ENCODE measurements at regions not wholly inside any gene's neighbourhood (a gene's known extent, or its start where the extent isn't known, plus 50 kb on each side); places are given as distances from the start of the nearest gene placed in this dataset.

DNA sequence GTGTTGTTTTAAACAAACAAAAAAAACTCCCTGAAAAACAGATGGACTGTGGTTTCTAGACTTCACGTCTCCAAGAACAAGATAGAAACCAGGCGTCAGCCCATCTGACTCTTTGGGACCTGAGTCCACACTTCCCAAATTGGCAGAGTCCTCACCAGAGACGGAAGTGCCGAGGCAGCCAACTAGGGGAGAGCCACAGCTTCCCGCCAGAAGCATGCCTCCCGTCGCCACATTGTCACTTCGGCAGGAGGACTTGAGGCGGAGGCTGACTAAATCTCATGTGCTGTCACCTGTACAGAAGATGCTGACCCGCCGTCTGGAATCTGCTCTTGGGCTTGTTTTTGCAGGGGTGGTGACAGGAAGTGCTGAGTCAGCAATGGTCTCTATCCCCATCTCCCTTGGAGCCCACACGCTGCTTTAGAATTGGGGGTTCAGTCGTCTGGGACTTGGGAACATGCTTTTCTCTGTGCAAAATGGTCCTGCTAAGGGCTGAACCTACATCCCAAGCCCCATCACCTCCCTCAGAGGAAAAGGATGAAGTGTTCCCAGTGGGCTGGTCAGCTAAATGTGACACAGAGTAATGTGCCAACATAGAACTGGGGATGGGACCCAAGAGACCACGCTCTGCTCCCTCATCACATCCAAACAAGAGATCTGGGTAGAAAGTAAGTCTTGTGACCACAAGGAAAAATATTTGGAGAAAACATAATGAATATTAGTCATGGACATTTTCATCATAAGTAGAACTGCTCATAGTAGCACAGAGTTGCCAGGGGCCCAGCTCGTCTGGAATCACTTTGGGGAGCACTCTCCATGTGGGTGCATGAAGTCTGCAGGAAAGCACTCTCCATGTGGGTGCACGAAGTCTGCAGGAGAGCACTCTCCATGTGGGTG, 152.9 kb downstream of the SNX19 start:
- no peaks in the 10 kb centered on the region for H3K27me3 ChIP-seq (ENCODE audit: insufficient read depth, low read depth, severe bottlenecking)
- no peak for TF ChIP-seq CTCF (IDR thresholded peaks at IDR 0.05; ENCODE audit: low read depth, low read length)
- no peak overlapping the region for H3K4me3 ChIP-seq (ENCODE audit: low read depth, low read length)
- H3K36me3 ChIP-seq: no peaks in the 10 kb centered on the region
- no peak overlapping the region for H3K27ac ChIP-seq
- no peak for DNase-seq
- H3K9me3 ChIP-seq (ENCODE audit: severe bottlenecking): no peaks in the 10 kb centered on the region

DNA sequence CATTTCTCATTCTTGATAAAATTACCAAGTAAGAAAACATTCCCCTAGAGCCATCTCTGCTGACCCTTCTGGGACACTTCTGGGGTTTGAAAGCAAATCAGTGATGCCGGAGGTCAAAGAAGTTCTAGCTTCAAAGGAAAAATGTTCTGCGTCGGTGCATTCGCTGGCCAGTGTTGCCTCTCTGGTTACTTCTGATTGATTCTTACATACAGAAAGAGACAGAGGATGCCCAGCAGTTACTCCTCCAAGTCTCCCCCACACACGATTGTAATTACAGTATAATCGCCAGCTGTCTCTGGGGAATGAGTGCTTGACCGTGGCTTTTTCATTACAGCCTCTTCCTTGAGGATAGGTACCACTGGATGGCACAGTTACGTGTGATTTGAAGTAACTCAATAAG, 150.9 kb downstream of the SNX19 start:
- no peak overlapping the region for H3K27ac ChIP-seq
- no peak for DNase-seq
- H3K9me3 ChIP-seq (ENCODE audit: severe bottlenecking): no peaks in the 10 kb centered on the region
- H3K4me3 ChIP-seq (ENCODE audit: low read depth, low read length): no peak overlapping the region
- H3K27me3 ChIP-seq (ENCODE audit: insufficient read depth, low read depth, severe bottlenecking): no peaks in the 10 kb centered on the region
- no peaks in the 10 kb centered on the region for H3K36me3 ChIP-seq
- no peak for TF ChIP-seq CTCF (IDR thresholded peaks at IDR 0.05; ENCODE audit: low read depth, low read length)

DNA sequence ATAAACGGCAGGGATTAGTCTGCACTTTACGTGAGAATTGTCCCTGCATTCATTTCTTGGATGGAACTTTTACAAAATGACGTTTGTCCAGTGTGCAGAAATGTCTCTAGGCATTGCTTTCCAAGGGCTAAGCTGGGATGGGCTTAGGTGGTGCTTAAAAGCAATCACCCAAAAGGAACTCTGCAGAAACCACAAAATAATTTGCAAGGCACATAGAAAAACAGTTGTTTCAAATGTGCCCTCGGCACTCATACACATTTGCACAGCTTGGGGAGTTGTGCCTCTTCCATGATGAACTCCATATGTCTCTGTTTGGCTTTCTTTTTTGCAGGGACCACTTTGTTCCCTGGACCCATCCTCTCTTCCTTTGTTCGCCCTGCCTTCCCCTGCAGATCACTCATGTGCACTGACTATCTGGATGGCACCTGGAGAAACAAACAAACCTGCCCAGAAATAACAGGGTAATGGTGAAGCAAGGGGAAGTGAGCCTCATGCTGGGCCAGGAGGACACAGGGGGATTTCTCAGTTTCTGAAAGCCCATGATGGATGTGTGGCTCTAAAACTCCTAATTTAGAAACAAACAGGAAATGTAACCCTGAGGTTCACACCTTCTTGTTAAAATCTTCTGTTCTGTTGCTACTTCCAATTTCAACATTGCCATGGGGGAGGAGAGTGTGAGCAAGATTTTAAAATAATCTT, 150.2 kb downstream of the SNX19 start:
- no peaks in the 10 kb centered on the region for H3K36me3 ChIP-seq
- H3K9me3 ChIP-seq (ENCODE audit: severe bottlenecking): no peaks in the 10 kb centered on the region
- no peaks in the 10 kb centered on the region for H3K27me3 ChIP-seq (ENCODE audit: insufficient read depth, low read depth, severe bottlenecking)
- no peak overlapping the region for H3K4me3 ChIP-seq (ENCODE audit: low read depth, low read length)
- DNase-seq: no peak
- TF ChIP-seq CTCF (IDR thresholded peaks at IDR 0.05; ENCODE audit: low read depth, low read length): no peak
- no peak overlapping the region for H3K27ac ChIP-seq

- DNase-seq: no peak
- Histone ChIP-seq H3K27ac (no peak overlapping the region), H3K27me3 (ENCODE audit: insufficient read depth, low read depth, severe bottlenecking) (no peaks in the 10 kb centered on the region), H3K9me3 (ENCODE audit: severe bottlenecking) (no peaks in the 10 kb centered on the region), H3K36me3 (no peaks in the 10 kb centered on the region), H3K4me3 (ENCODE audit: low read depth, low read length) (no peak overlapping the region)
- TF ChIP-seq CTCF (IDR thresholded peaks at IDR 0.05; ENCODE audit: low read depth, low read length): no peak
These were observed 149.4 kb downstream of the SNX19 start for GRCh38 chr11:130766650-130767565.

GRCh38 chr11:130769782-130770535, 146.3 kb downstream of the SNX19 start:
- H3K27ac ChIP-seq: no peak overlapping the region
- DNase-seq: no peak
- TF ChIP-seq CTCF (IDR thresholded peaks at IDR 0.05; ENCODE audit: low read depth, low read length): no peak

More at GRCh38 chr11:130769782-130770535, 146.3 kb downstream of the SNX19 start:
- Histone ChIP-seq H3K4me3 (ENCODE audit: low read depth, low read length) (no peak overlapping the region), H3K9me3 (ENCODE audit: severe bottlenecking) (no peaks in the 10 kb centered on the region), H3K27me3 (ENCODE audit: insufficient read depth, low read depth, severe bottlenecking) (no peaks in the 10 kb centered on the region), H3K36me3 (no peaks in the 10 kb centered on the region)

Measured in WERI-Rb-1 (cell line).